Effector memory CD4-positive, alpha-beta T cell (primary cell): ENCODE measurements at regions not wholly inside any gene's neighbourhood (a gene's known extent, or its start where the extent isn't known, plus 50 kb on each side); places are given as distances from the start of the nearest gene placed in this dataset.
"Not testable (repeated sequence)": the region's sequence is repeated elsewhere in the genome, so short reads cannot be mapped to it uniquely, and the experiment has no call there.

ENCODE experiments used
- DNase-seq, 3 donors: peaks; one replicate each; pipeline ENCODE4 v3.0.0-alpha.2; 2020
- H3K27ac ChIP-seq: 2 replicates; pipeline ENCODE4 v1.7.0; 2013; ENCODE audit warnings: mild to moderate bottlenecking, low read length, moderate library complexity; ENCODE audit not compliant: insufficient read depth, poor library complexity, severe bottlenecking
- H3K27me3 ChIP-seq: replicated peaks from 2 replicates; pipeline ENCODE4 v1.7.0; 2013; ENCODE audit warnings: mild to moderate bottlenecking, low read length; ENCODE audit not compliant: insufficient read depth, control insufficient read depth, poor library complexity, severe bottlenecking
- H3K36me3 ChIP-seq: 2 replicates; pipeline ENCODE4 v1.7.0; 2013; ENCODE audit warnings: mild to moderate bottlenecking, low read length, moderate library complexity; ENCODE audit not compliant: control insufficient read depth, insufficient read depth
- H3K4me1 ChIP-seq: 2 replicates; pipeline ENCODE4 v1.7.0; 2013; ENCODE audit warnings: low read length, mild to moderate bottlenecking; ENCODE audit not compliant: control insufficient read depth, insufficient read depth, poor library complexity, severe bottlenecking
- H3K4me3 ChIP-seq: 2 replicates; pipeline ENCODE4 v1.7.0; 2013; ENCODE audit warnings: low read length, low read depth, mild to moderate bottlenecking; ENCODE audit not compliant: insufficient read depth, poor library complexity, severe bottlenecking
- H3K9me3 ChIP-seq: 2 replicates; pipeline ENCODE4 v1.7.0; 2013; ENCODE audit warnings: mild to moderate bottlenecking, low read length, moderate library complexity; ENCODE audit not compliant: control insufficient read depth

- H3K27ac ChIP-seq: no peak overlapping the region
- H3K36me3 ChIP-seq: no peaks in the 10 kb centered on the region
- H3K9me3 ChIP-seq: no peaks in the 10 kb centered on the region
- H3K27me3 ChIP-seq: no peaks in the 10 kb centered on the region
- H3K4me1 ChIP-seq: no peaks in the 10 kb centered on the region
- DNase-seq: no peak
- no peak overlapping the region for H3K4me3 ChIP-seq
Observed at GRCh38 chr15:96200357-96200967, 130.0 kb upstream of the NR2F2 start.

GRCh38 chr15:96201696-96202095 is 128.8 kb upstream of the NR2F2 start:
- Histone ChIP-seq H3K9me3 (no peaks in the 10 kb centered on the region), H3K36me3 (no peaks in the 10 kb centered on the region), H3K4me3 (no peak overlapping the region), H3K27me3 (no peaks in the 10 kb centered on the region), H3K4me1 (no peaks in the 10 kb centered on the region), H3K27ac (no peak overlapping the region)
- DNase-seq: no peak

- not testable (repeated sequence) for H3K27ac ChIP-seq, H3K36me3 ChIP-seq, H3K9me3 ChIP-seq, H3K4me3 ChIP-seq, H3K27me3 ChIP-seq, DNase-seq, H3K4me1 ChIP-seq
Observed at GRCh38 chr15:96205588-96205987, 124.9 kb upstream of the NR2F2 start.

- no peak for DNase-seq
- H3K4me1 ChIP-seq: no peaks in the 10 kb centered on the region
- H3K36me3 ChIP-seq: no peaks in the 10 kb centered on the region
- H3K27ac ChIP-seq: no peak overlapping the region
- no peaks in the 10 kb centered on the region for H3K9me3 ChIP-seq
- H3K27me3 ChIP-seq: no peaks in the 10 kb centered on the region
- no peak overlapping the region for H3K4me3 ChIP-seq
Observed at GRCh38 chr15:96207377-96208006, 123.0 kb upstream of the NR2F2 start.

- Histone ChIP-seq H3K9me3 (no peaks in the 10 kb centered on the region), H3K4me3 (no peak overlapping the region), H3K36me3 (no peaks in the 10 kb centered on the region), H3K27me3 (no peaks in the 10 kb centered on the region), H3K4me1 (no peaks in the 10 kb centered on the region), H3K27ac (no peak overlapping the region)
- DNase-seq: no peak
Observed at GRCh38 chr15:96209285-96209735, 121.2 kb upstream of the NR2F2 start.

- H3K27ac ChIP-seq: no peak overlapping the region
- no peaks in the 10 kb centered on the region for H3K36me3 ChIP-seq
- H3K4me1 ChIP-seq: no peaks in the 10 kb centered on the region
- no peaks in the 10 kb centered on the region for H3K27me3 ChIP-seq
- no peak for DNase-seq
- no peaks in the 10 kb centered on the region for H3K9me3 ChIP-seq
- H3K4me3 ChIP-seq: no peak overlapping the region
Observed at GRCh38 chr15:96213045-96213444, 117.5 kb upstream of the NR2F2 start.

- H3K4me1 ChIP-seq: no peaks in the 10 kb centered on the region
- no peaks in the 10 kb centered on the region for H3K36me3 ChIP-seq
- H3K4me3 ChIP-seq: no peak overlapping the region
- no peak overlapping the region for H3K27ac ChIP-seq
- H3K9me3 ChIP-seq: no peaks in the 10 kb centered on the region
- no peaks in the 10 kb centered on the region for H3K27me3 ChIP-seq
- no peak for DNase-seq
Observed at GRCh38 chr15:96213896-96214295, 116.6 kb upstream of the NR2F2 start.

GRCh38 chr15:96216481-96216880 is 114.0 kb upstream of the NR2F2 start:
- not testable (repeated sequence) for DNase-seq, H3K4me3 ChIP-seq, H3K27me3 ChIP-seq, H3K4me1 ChIP-seq, H3K36me3 ChIP-seq, H3K27ac ChIP-seq, H3K9me3 ChIP-seq

- Histone ChIP-seq H3K36me3 (no peaks in the 10 kb centered on the region), H3K27ac (no peak overlapping the region), H3K4me1 (no peaks in the 10 kb centered on the region), H3K9me3 (no peaks in the 10 kb centered on the region), H3K27me3 (no peaks in the 10 kb centered on the region), H3K4me3 (no peak overlapping the region)
- no peak for DNase-seq
Observed at GRCh38 chr15:96217983-96218382, 112.5 kb upstream of the NR2F2 start.

GRCh38 chr15:96218623-96219455 is 111.7 kb upstream of the NR2F2 start:
- H3K4me3 ChIP-seq: no peak overlapping the region
- H3K27me3 ChIP-seq: no peaks in the 10 kb centered on the region
- no peaks in the 10 kb centered on the region for H3K9me3 ChIP-seq
- DNase-seq: no peak
- no peaks in the 10 kb centered on the region for H3K4me1 ChIP-seq
- no peaks in the 10 kb centered on the region for H3K36me3 ChIP-seq
- H3K27ac ChIP-seq: no peak overlapping the region
